GM12891 (cell line): ENCODE measurements at regions not wholly inside any gene's neighbourhood (a gene's known extent, or its start where the extent isn't known, plus 50 kb on each side); places are given as distances from the start of the nearest gene placed in this dataset.

Experiments used
- DNase-seq: peaks from one replicate; pipeline ENCODE4 v3.0.0; 2011; ENCODE audit warnings: low spot score; ENCODE audit not compliant: insufficient read length
- FAIRE-seq: peaks from 2 replicates; lab custom pipeline; 2011; peaks lifted over from hg19 to GRCh38; lab: Jason Lieb, UNC
- PAX5 ChIP-seq: IDR thresholded peaks from 2 replicates; pipeline ENCODE4 v1.6.1; 2011; ENCODE audit warnings: low read length, moderate library complexity, mild to moderate bottlenecking; ENCODE audit not compliant: insufficient read depth, severe bottlenecking
- POLR2A ChIP-seq: IDR thresholded peaks from 2 replicates; pipeline ENCODE4 v1.6.1; 2011; ENCODE audit warnings: low read depth, low read length, control low read depth
- POLR2AphosphoS5 ChIP-seq: IDR thresholded peaks from 2 replicates; pipeline ENCODE4 v1.6.1; 2011; ENCODE audit warnings: low read depth, low read length, control low read depth
- POU2F2 ChIP-seq: IDR thresholded peaks from 2 replicates; pipeline ENCODE4 v1.6.1; 2011; ENCODE audit warnings: low read depth, mild to moderate bottlenecking, control low read depth, low read length, moderate library complexity
- SPI1 ChIP-seq: IDR thresholded peaks from 2 replicates; pipeline ENCODE4 v1.6.1; 2011; ENCODE audit warnings: low read depth, low read length, control low read depth
- TAF1 ChIP-seq: IDR thresholded peaks from 2 replicates; pipeline ENCODE4 v1.6.1; 2011; ENCODE audit warnings: low read depth, low read length, control low read depth

- FAIRE-seq, result no peak
- TF ChIP-seq POLR2A, result no peak
- no peak for TF ChIP-seq PAX5
- TF ChIP-seq TAF1, result no peak
- no peak for TF ChIP-seq POU2F2
- TF ChIP-seq POLR2AphosphoS5, result no peak
- TF ChIP-seq SPI1, result no peak
- no peak for DNase-seq
Measured at GRCh38 chr12:98096436-98096835, 419.0 kb upstream of the TMPO start.

GRCh38 chr12:98106031-98106683 lies 409.2 kb upstream of the TMPO start:
- DNase-seq (no peak), FAIRE-seq (no peak)
- TF ChIP-seq POLR2A (no peak), POU2F2 (no peak), SPI1 (no peak), TAF1 (no peak), POLR2AphosphoS5 (no peak)

GRCh38 chr12:98109266-98109665 lies 406.1 kb upstream of the TMPO start:
- FAIRE-seq (no peak), DNase-seq (no peak)
- TF ChIP-seq POLR2A (no peak), SPI1 (no peak)

GRCh38 chr12:98110536-98110935 lies 404.9 kb upstream of the TMPO start:
- TF ChIP-seq PAX5 (no peak), TAF1 (no peak), SPI1 (no peak), POLR2A (no peak), POU2F2 (no peak), POLR2AphosphoS5 (no peak)
- FAIRE-seq, result no peak

GRCh38 chr12:98113548-98113947 lies 401.8 kb upstream of the TMPO start:
- FAIRE-seq (no peak), DNase-seq (no peak)
- TF ChIP-seq TAF1, result no peak

More at GRCh38 chr12:98110536-98110935, 404.9 kb upstream of the TMPO start:
- no peak for DNase-seq

- DNase-seq (no peak), FAIRE-seq (no peak)
- TF ChIP-seq TAF1, result no peak
- TF ChIP-seq POLR2A, result no peak
- TF ChIP-seq SPI1, result no peak
Measured at GRCh38 chr12:98121963-98122362, 393.4 kb upstream of the TMPO start.

GRCh38 chr12:98123021-98123461 lies 392.3 kb upstream of the TMPO start:
- DNase-seq, result no peak
- TF ChIP-seq POLR2A (no peak), PAX5 (no peak)
- FAIRE-seq, result no peak

GRCh38 chr12:98126637-98127335 lies 388.6 kb upstream of the TMPO start:
- no peak for DNase-seq
- TF ChIP-seq POLR2A (no peak), POLR2AphosphoS5 (no peak), SPI1 (no peak), PAX5 (no peak), POU2F2 (no peak), TAF1 (no peak)
- FAIRE-seq, result no peak

GRCh38 chr12:98127336-98127679 lies 388.1 kb upstream of the TMPO start:
- FAIRE-seq (no peak), DNase-seq (no peak)
- TF ChIP-seq TAF1 (no peak), POU2F2 (no peak), POLR2AphosphoS5 (no peak), SPI1 (no peak), POLR2A (no peak), PAX5 (no peak)

GRCh38 chr12:98127854-98128253 lies 387.5 kb upstream of the TMPO start:
- TF ChIP-seq TAF1, result no peak
- no peak for TF ChIP-seq PAX5
- TF ChIP-seq SPI1, result no peak
- TF ChIP-seq POLR2A, result no peak
- no peak for TF ChIP-seq POU2F2
- TF ChIP-seq POLR2AphosphoS5, result no peak
- DNase-seq, result no peak
- no peak for FAIRE-seq

GRCh38 chr12:98136544-98136943 lies 378.8 kb upstream of the TMPO start:
- TF ChIP-seq TAF1 (no peak), SPI1 (no peak), POLR2A (no peak), POLR2AphosphoS5 (no peak), POU2F2 (no peak), PAX5 (no peak)
- DNase-seq (no peak), FAIRE-seq (no peak)
